ENCODE measurements at regions not wholly inside any gene's neighbourhood (a gene's known extent, or its start where the extent isn't known, plus 50 kb on each side); places are given as distances from the start of the nearest gene placed in this dataset.

- Mint-ChIP-seq H3K36me3 (no peaks in the 10 kb centered on the region), H3K4me1 (no peaks in the 10 kb centered on the region), H3K4me3 (no peak overlapping the region), H3K27me3 (ENCODE audit: insufficient read depth, low read depth) (peaks cover 3% of the 10 kb centered on the region), H3K9me3 (no peaks in the 10 kb centered on the region), H3K27ac (no peak overlapping the region)
- H3K27ac ChIP-seq = no peak overlapping the region
- no peaks in the 10 kb centered on the region for H3K27me3 ChIP-seq
- TF ChIP-seq CTCF (IDR thresholded peaks at IDR 0.05) (no peak), EZH2 (IDR thresholded peaks at IDR 0.05) (no peak)
- no peaks in the 10 kb centered on the region for H3K36me3 ChIP-seq
- no peaks in the 10 kb centered on the region for H4K20me1 ChIP-seq (ENCODE audit: low read depth)
- no peak overlapping the region for H3K4me3 ChIP-seq
- H3K4me1 ChIP-seq = no peaks in the 10 kb centered on the region
- H3K4me2 ChIP-seq = no peak overlapping the region
- no peaks in the 10 kb centered on the region for H3K9me3 ChIP-seq (ENCODE audit: low read depth)
- no peak overlapping the region for H2AFZ ChIP-seq (replicated peaks)
- no peak for DNase-seq (ENCODE audit: low spot score)
- H3F3A ChIP-seq (ENCODE audit: low read depth) = no peaks in the 10 kb centered on the region
- H3K79me2 ChIP-seq (ENCODE audit: low read depth) = no peaks in the 10 kb centered on the region
- no peak overlapping the region for H3K9ac ChIP-seq
Observed at GRCh38 chr11:13857828-13858227, 104.7 kb upstream of the SPON1 start.

GRCh38 chr11:13859892-13860291, 102.6 kb upstream of the SPON1 start:
- Histone ChIP-seq H3K9me3 (ENCODE audit: low read depth) (no peaks in the 10 kb centered on the region), H3K4me2 (no peak overlapping the region), H3F3A (ENCODE audit: low read depth) (no peaks in the 10 kb centered on the region), H3K9ac (no peak overlapping the region), H3K36me3 (no peaks in the 10 kb centered on the region), H3K4me1 (peaks cover 12% of the 10 kb centered on the region), H3K27me3 (no peaks in the 10 kb centered on the region), H3K27ac (no peak overlapping the region), H4K20me1 (ENCODE audit: low read depth) (no peaks in the 10 kb centered on the region), H3K4me3 (no peak overlapping the region), H3K79me2 (ENCODE audit: low read depth) (no peaks in the 10 kb centered on the region), H2AFZ (replicated peaks) (no peak overlapping the region)
- Mint-ChIP-seq H3K27ac (no peak overlapping the region), H3K27me3 (ENCODE audit: insufficient read depth, low read depth) (peaks cover 3% of the 10 kb centered on the region), H3K4me3 (no peak overlapping the region), H3K36me3 (no peaks in the 10 kb centered on the region), H3K4me1 (peaks cover 9% of the 10 kb centered on the region), H3K9me3 (no peaks in the 10 kb centered on the region)
- TF ChIP-seq EZH2 (IDR thresholded peaks at IDR 0.05) (no peak), CTCF (IDR thresholded peaks at IDR 0.05) (no peak), EZH2phosphoT487 (IDR thresholded peaks at IDR 0.05) (no peak)
- no peak for DNase-seq (ENCODE audit: low spot score)

GRCh38 chr11:13861411-13861810, 101.1 kb upstream of the SPON1 start:
- Histone ChIP-seq H3K27me3 (no peaks in the 10 kb centered on the region), H3F3A (ENCODE audit: low read depth) (no peaks in the 10 kb centered on the region), H2AFZ (replicated peaks) (no peak overlapping the region), H3K79me2 (ENCODE audit: low read depth) (no peaks in the 10 kb centered on the region), H3K27ac (no peak overlapping the region), H3K4me2 (no peak overlapping the region), H3K4me3 (no peak overlapping the region), H3K9ac (no peak overlapping the region), H3K9me3 (ENCODE audit: low read depth) (no peaks in the 10 kb centered on the region), H3K36me3 (no peaks in the 10 kb centered on the region), H3K4me1 (peaks cover 12% of the 10 kb centered on the region), H4K20me1 (ENCODE audit: low read depth) (no peaks in the 10 kb centered on the region)
- peaks cover 9% of the 10 kb centered on the region for H3K4me1 Mint-ChIP-seq
- no peak for DNase-seq (ENCODE audit: low spot score)
- TF ChIP-seq EZH2 (IDR thresholded peaks at IDR 0.05) (no peak), EZH2phosphoT487 (IDR thresholded peaks at IDR 0.05) (no peak), CTCF (IDR thresholded peaks at IDR 0.05) (no peak)
- H3K27ac Mint-ChIP-seq = no peak overlapping the region
- no peaks in the 10 kb centered on the region for H3K36me3 Mint-ChIP-seq
- peaks cover 3% of the 10 kb centered on the region for H3K27me3 Mint-ChIP-seq (ENCODE audit: insufficient read depth, low read depth)
- H3K4me3 Mint-ChIP-seq = no peak overlapping the region
- no peaks in the 10 kb centered on the region for H3K9me3 Mint-ChIP-seq
